ENCODE measurements at regions not wholly inside any gene's neighbourhood (a gene's known extent, or its start where the extent isn't known, plus 50 kb on each side); places are given as distances from the start of the nearest gene placed in this dataset.

DNA sequence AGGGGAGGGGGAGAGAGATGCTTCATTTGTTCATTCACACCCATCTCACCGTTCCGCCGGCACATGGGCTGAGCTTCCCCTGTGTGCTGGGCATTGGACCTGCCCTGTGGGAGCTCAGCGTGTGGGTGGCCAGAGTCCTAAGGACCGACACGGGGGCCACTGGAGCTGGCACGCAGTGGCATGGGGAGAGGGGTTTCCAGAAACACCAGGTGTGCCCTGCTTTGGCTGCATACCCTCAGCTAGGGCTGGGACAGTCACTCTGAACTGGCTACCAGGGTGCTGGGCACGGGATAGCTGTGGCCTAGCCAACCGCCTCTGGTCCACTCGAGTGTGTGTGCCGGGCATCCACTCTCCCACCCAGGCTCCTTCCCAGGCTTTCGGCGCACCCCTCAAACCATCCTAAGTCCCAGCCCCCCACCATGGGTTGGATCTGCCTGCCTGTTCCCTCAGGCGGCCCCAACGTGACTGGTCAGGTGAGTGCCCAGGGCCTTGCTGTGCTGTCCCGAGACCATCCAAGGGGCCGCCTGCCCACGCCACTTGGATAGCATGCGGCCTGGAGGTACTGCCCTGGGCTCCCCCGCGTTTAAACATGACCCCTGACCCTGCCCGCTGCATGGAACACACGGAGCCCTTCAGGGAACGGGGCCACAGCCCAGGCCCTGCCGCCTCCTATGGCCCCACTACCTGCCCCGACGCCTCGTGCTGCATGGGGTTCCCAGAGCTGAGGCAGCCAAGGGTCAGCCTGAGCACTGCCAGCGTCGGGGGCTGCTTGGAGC is 51.6 kb upstream of the LINC01488 start:
- no peak overlapping the region for H3K4me3 ChIP-seq (ENCODE audit: extremely low read depth in 1 of 4, insufficient read depth in 2 of 4, low read depth in 3 of 4, low read length in 4 of 4)
- H3K9me3 ChIP-seq (ENCODE audit: insufficient read depth in 2 of 2, low read depth in 1 of 2, low read length in 1 of 2): peaks cover 4 to 5% of the 10 kb centered on the region in 2 experiments; a peak in 3 of 4 replicates
- H2AFZ ChIP-seq (ENCODE audit: low read length): no peak overlapping the region
- H2AK5ac ChIP-seq (ENCODE audit: low read depth, low read length): peak overlapping the region; percentile 39; the same call in 1 of the 2 replicates
- no peak overlapping the region for H3K9ac ChIP-seq (replicated peaks in 1 of 4; ENCODE audit: extremely low read depth in 1 of 4, low read depth in 3 of 4, low read length in 3 of 4)
- H3K27me3 ChIP-seq (replicated peaks in 1 of 4; ENCODE audit: control insufficient read depth in 3 of 4, extremely low read depth in 1 of 4, insufficient read depth in 3 of 4, low read length in 3 of 4): 0 out of 7 replicates have a peak, but pooled peaks cover 0 to 3% (median 0%) of the 10 kb centered on the region in 4 experiments
- H3K56ac ChIP-seq (replicated peaks; ENCODE audit: insufficient read length, low read depth, low read length): no peak overlapping the region
- H4K20me1 ChIP-seq (replicated peaks in 1 of 2; ENCODE audit: control insufficient read depth in 1 of 2, insufficient read depth in 2 of 2, low read length in 2 of 2): no peaks in the 10 kb centered on the region
- H3K4me2 ChIP-seq (ENCODE audit: insufficient read depth in 1 of 2, low read depth in 2 of 2, low read length in 2 of 2): no peak overlapping the region
- no peaks in the 10 kb centered on the region for H3K79me2 ChIP-seq (ENCODE audit: control insufficient read depth in 1 of 2, insufficient read depth in 2 of 2, low read length in 2 of 2)
- no peak overlapping the region for H3K14ac ChIP-seq (ENCODE audit: insufficient read length)
- peak overlapping the region; percentile 46; the same call in 1 of the 2 replicates for H2BK15ac ChIP-seq (ENCODE audit: low read length)
- H4K91ac ChIP-seq (replicated peaks; ENCODE audit: insufficient read length, low read length): no peak overlapping the region
- H4K5ac ChIP-seq (ENCODE audit: insufficient read length, low read depth, low read length): no peak overlapping the region
- FAIRE-seq: no peak
- no peaks in the 10 kb centered on the region for H3K23me2 ChIP-seq (ENCODE audit: low read depth, low read length)
- H3K27ac ChIP-seq (ENCODE audit: low read depth, low read length): no peak overlapping the region
- CTCF ChIA-PET (ENCODE audit: partially characterized antibody): interaction anchor here (0.9 to 1.4 kb wide), 3 partner anchors 11 to 159 kb away, joined by 3 to 5 read pairs (median 3); no protein-coding TSS in a partner anchor
- no peak overlapping the region for H3K4ac ChIP-seq (replicated peaks; ENCODE audit: insufficient read length, low read depth, low read length)
- H2BK5ac ChIP-seq (ENCODE audit: low read depth, low read length): no peak overlapping the region; the same call in 1 of the 2 replicates
- TF ChIP-seq RBBP5 (IDR thresholded peaks at IDR 0.05; ENCODE audit: borderline replicate concordance, low read depth, low read length): no peak
- TF ChIP-seq, protein P1, sequence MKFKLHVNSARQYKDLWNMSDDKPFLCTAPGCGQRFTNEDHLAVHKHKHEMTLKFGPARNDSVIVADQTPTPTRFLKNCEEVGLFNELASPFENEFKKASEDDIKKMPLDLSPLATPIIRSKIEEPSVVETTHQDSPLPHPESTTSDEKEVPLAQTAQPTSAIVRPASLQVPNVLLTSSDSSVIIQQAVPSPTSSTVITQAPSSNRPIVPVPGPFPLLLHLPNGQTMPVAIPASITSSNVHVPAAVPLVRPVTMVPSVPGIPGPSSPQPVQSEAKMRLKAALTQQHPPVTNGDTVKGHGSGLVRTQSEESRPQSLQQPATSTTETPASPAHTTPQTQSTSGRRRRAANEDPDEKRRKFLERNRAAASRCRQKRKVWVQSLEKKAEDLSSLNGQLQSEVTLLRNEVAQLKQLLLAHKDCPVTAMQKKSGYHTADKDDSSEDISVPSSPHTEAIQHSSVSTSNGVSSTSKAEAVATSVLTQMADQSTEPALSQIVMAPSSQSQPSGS (IDR thresholded peaks at IDR 0.05; ENCODE audit: low read length): no peak
- no peak for TF ChIP-seq TBP (IDR thresholded peaks at IDR 0.05; ENCODE audit: low read depth, low read length)
- no peak for TF ChIP-seq PHF8 (conservative IDR thresholded peaks at IDR 0.05; ENCODE audit: low read depth, low read length)
- TF ChIP-seq CTBP2 (IDR thresholded peaks at IDR 0.05; ENCODE audit: borderline replicate concordance, insufficient read depth, insufficient read length, low read length): no peak
- TF ChIP-seq SIX5 (IDR thresholded peaks at IDR 0.05; ENCODE audit: low read depth, low read length): no peak
- no peak for TF ChIP-seq ASH2L (IDR thresholded peaks at IDR 0.05; ENCODE audit: low read length)
- TF ChIP-seq SP2 (IDR thresholded peaks at IDR 0.05; ENCODE audit: low read length): no peak
- 95% methylated on average over 29 of the region's 30 CpGs; no CpG with 5 or more reads in 1 of the 2 experiments for WGBS, 2 experiments (ENCODE audit: extremely low coverage in 1 of 2, insufficient coverage in 1 of 2, insufficient read length in 1 of 2, insufficient replicate concordance in 2 of 2, low coverage in 1 of 2, low lambda C conversion rate in 2 of 2, missing lambda C conversion rate in 1 of 2)
- H2BK120ac ChIP-seq (replicated peaks; ENCODE audit: low read depth, low read length): no peak overlapping the region
- no peak for DNase-seq (ENCODE audit: low read depth in 1 of 2, low spot score in 2 of 2)
- H3K4me1 ChIP-seq (replicated peaks in 1 of 4; ENCODE audit: control insufficient read depth in 3 of 4, insufficient read depth in 4 of 4, low read length in 3 of 4): peaks cover 0 to 13% (median 6%) of the 10 kb centered on the region in 4 experiments; a peak in 5 of 7 replicates
- H3K18ac ChIP-seq (ENCODE audit: extremely low read depth, low read length): no peak overlapping the region
- H2BK20ac ChIP-seq (ENCODE audit: low read length): no peak overlapping the region
- no peak overlapping the region for H3K23ac ChIP-seq (ENCODE audit: insufficient read length)
- POLR2A ChIA-PET (ENCODE audit: partially characterized antibody): interaction anchor here (0.9 to 1.0 kb wide), 2 partner anchors 74 to 207 kb away, joined by 3 to 4 read pairs; no protein-coding TSS in a partner anchor
- no peaks in the 10 kb centered on the region for H3K79me1 ChIP-seq (ENCODE audit: low read depth, low read length)
- no peak overlapping the region for H4K8ac ChIP-seq (ENCODE audit: extremely low read depth, insufficient read depth, low read length)
- H2BK12ac ChIP-seq (ENCODE audit: low read depth, low read length): peak overlapping the region; percentile 27; the same call in 1 of the 2 replicates
- no peaks in the 10 kb centered on the region for H3K36me3 ChIP-seq (ENCODE audit: control insufficient read depth in 2 of 4, insufficient read depth in 4 of 4, low read length in 3 of 4)

All from H1 (cell line).